Fibroblast of lung (primary cell): ENCODE measurements at regions not wholly inside any gene's neighbourhood (a gene's known extent, or its start where the extent isn't known, plus 50 kb on each side); places are given as distances from the start of the nearest gene placed in this dataset.

Experiments used
- DNase-seq, 2 donors: peaks; one replicate each; pipeline versions ENCODE4 v3.0.0 to v3.0.0-alpha.2; 2010; ENCODE audit warnings: low read depth in 2 of 2
- H2AFZ ChIP-seq: 2 replicates; pipeline ENCODE4 v1.5.1; 2012; ENCODE audit warnings: low read length, control low read depth, inconsistent platforms
- H3K27ac ChIP-seq: 2 replicates; pipeline ENCODE4 v1.5.1; 2011; ENCODE audit warnings: low read length, control low read depth; ENCODE audit not compliant: insufficient read depth
- H3K27me3 ChIP-seq: 2 replicates; pipeline ENCODE4 v1.5.1; 2011; ENCODE audit warnings: mild to moderate bottlenecking, low read length; ENCODE audit not compliant: control insufficient read depth, insufficient read depth
- H3K36me3 ChIP-seq: 2 replicates; pipeline ENCODE4 v1.5.1; 2011; ENCODE audit warnings: low read length; ENCODE audit not compliant: control insufficient read depth, insufficient read depth
- H3K4me1 ChIP-seq: 2 replicates; pipeline ENCODE4 v1.5.1; 2011; ENCODE audit warnings: low read length; ENCODE audit not compliant: control insufficient read depth, insufficient read depth; ENCODE audit errors: extremely low read depth
- H3K4me2 ChIP-seq: 2 replicates; pipeline ENCODE4 v1.5.1; 2011; ENCODE audit warnings: low read length, control low read depth; ENCODE audit not compliant: insufficient read depth; ENCODE audit errors: extremely low read depth
- H3K4me3 ChIP-seq, 4 experiments: fragments of 200-600 bp in 1 of 4; sonication (generic) in 1 of 4; replicated peaks in 1 of 4; 2 replicates each; pipeline ENCODE4 v1.5.1; 2011 to 2016; ENCODE audit warnings: low read length in 4 of 4, low read depth in 3 of 4, mild to moderate bottlenecking in 3 of 4, control low read depth in 2 of 4, inconsistent platforms in 1 of 4, mixed read lengths in 1 of 4; ENCODE audit not compliant: insufficient read depth in 1 of 4; ENCODE audit errors: control extremely low read depth in 1 of 4
- H3K79me2 ChIP-seq: 2 replicates; pipeline ENCODE4 v1.5.1; 2012; ENCODE audit warnings: mild to moderate bottlenecking, low read length, inconsistent platforms; ENCODE audit not compliant: control insufficient read depth, insufficient read depth
- H3K9ac ChIP-seq: 2 replicates; pipeline ENCODE4 v1.5.1; 2011; ENCODE audit warnings: mild to moderate bottlenecking, low read length, control low read depth; ENCODE audit not compliant: insufficient read depth
- H3K9me3 ChIP-seq: 2 replicates; pipeline ENCODE4 v1.5.1; 2012; ENCODE audit warnings: low read depth, low read length; ENCODE audit not compliant: control insufficient read depth, insufficient read depth
- H4K20me1 ChIP-seq: 2 replicates; pipeline ENCODE4 v1.5.1; 2011; ENCODE audit warnings: low read length; ENCODE audit not compliant: control insufficient read depth, insufficient read depth; ENCODE audit errors: extremely low read depth
- EZH2 ChIP-seq: IDR thresholded peaks from 2 replicates; pipeline ENCODE4 v1.5.1; 2012; ENCODE audit warnings: low read length, control low read depth, mild to moderate bottlenecking; ENCODE audit errors: missing control alignments
- TF ChIP-seq, protein P1 (sequence below), 2 donors: IDR thresholded peaks in 1 of 2; conservative IDR thresholded peaks in 1 of 2; 1 replicate in 1 of 2; 2 replicates in 1 of 2; pipeline ENCODE4 v1.5.1; 2011 to 2012; ENCODE audit warnings: low read length in 2 of 2, control low read depth in 1 of 2, inconsistent platforms in 1 of 2, low read depth in 1 of 2, mild to moderate bottlenecking in 1 of 2

DNA sequence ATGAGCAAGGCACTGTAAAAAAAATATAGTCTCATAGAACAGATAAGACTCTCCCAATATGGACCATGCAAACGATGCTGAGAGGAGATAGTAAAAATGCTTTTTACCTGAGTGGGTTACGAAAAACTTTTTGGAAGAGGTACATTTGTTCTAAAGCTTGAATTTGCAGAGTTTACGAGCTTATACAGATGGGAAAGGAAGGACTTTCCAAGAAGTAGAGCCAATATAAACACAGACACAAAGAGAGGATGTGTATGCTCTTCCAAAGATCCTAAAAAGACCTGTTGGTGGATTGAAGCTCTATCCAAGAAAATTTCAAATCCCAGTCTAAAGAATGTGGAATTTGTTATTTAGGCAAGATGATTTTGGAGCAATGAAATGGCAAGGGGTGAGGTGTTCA lies 127.1 kb upstream of the SLCO6A1 start:
- Histone ChIP-seq H3K27me3 (no peaks in the 10 kb centered on the region), H3K4me3 (no peak overlapping the region), H3K27ac (no peak overlapping the region), H3K4me1 (peaks cover 11% of the 10 kb centered on the region), H3K4me2 (no peak overlapping the region), H4K20me1 (no peaks in the 10 kb centered on the region), H3K9me3 (no peaks in the 10 kb centered on the region), H3K79me2 (no peaks in the 10 kb centered on the region), H3K9ac (no peak overlapping the region), H3K36me3 (no peaks in the 10 kb centered on the region), H2AFZ (no peak overlapping the region)
- no peak for DNase-seq
- TF ChIP-seq, protein P1, sequence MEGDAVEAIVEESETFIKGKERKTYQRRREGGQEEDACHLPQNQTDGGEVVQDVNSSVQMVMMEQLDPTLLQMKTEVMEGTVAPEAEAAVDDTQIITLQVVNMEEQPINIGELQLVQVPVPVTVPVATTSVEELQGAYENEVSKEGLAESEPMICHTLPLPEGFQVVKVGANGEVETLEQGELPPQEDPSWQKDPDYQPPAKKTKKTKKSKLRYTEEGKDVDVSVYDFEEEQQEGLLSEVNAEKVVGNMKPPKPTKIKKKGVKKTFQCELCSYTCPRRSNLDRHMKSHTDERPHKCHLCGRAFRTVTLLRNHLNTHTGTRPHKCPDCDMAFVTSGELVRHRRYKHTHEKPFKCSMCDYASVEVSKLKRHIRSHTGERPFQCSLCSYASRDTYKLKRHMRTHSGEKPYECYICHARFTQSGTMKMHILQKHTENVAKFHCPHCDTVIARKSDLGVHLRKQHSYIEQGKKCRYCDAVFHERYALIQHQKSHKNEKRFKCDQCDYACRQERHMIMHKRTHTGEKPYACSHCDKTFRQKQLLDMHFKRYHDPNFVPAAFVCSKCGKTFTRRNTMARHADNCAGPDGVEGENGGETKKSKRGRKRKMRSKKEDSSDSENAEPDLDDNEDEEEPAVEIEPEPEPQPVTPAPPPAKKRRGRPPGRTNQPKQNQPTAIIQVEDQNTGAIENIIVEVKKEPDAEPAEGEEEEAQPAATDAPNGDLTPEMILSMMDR (conservative IDR thresholded peaks at IDR 0.05 in 1 of 2, IDR thresholded peaks at IDR 0.05 in 1 of 2; ENCODE audit: low read depth in 1 of 2, low read length in 2 of 2), result no peak
- no peak for TF ChIP-seq EZH2

DNA sequence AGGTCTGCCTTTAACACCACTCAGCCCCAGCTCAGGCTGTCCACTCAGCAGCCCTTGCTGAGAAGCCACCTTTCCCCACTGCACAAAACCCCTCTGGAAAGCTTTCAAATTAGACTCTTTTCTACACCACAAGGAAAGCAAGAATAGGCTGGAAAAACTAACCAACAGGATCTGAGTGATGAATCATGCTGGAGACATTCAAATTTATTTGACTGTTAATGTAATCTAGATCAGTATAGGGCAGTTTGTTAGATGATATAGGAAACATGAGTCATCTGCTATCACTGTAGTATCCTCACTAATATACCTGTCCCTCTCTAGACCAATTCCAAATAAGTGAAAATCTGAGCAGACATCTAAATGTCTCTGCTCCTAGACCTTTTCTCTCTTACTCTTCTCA lies 127.8 kb upstream of the PAM start:
- no peaks in the 10 kb centered on the region for H3K79me2 ChIP-seq
- no peak overlapping the region for H3K9ac ChIP-seq
- H3K4me2 ChIP-seq, result peak overlapping the region; percentile 36
- no peaks in the 10 kb centered on the region for H3K9me3 ChIP-seq
- no peak overlapping the region for H3K27ac ChIP-seq
- no peaks in the 10 kb centered on the region for H3K36me3 ChIP-seq
- TF ChIP-seq, protein P1 (conservative IDR thresholded peaks at IDR 0.05 in 1 of 2, IDR thresholded peaks at IDR 0.05 in 1 of 2; ENCODE audit: low read depth in 1 of 2, low read length in 2 of 2), result no peak
- TF ChIP-seq EZH2, result no peak
- no peaks in the 10 kb centered on the region for H3K27me3 ChIP-seq
- no peaks in the 10 kb centered on the region for H4K20me1 ChIP-seq
- peaks cover 11% of the 10 kb centered on the region for H3K4me1 ChIP-seq
- H3K4me3 ChIP-seq, result no peak overlapping the region
- DNase-seq, result peak in 1 of 2 donors; percentile 76
- no peak overlapping the region for H2AFZ ChIP-seq

DNA sequence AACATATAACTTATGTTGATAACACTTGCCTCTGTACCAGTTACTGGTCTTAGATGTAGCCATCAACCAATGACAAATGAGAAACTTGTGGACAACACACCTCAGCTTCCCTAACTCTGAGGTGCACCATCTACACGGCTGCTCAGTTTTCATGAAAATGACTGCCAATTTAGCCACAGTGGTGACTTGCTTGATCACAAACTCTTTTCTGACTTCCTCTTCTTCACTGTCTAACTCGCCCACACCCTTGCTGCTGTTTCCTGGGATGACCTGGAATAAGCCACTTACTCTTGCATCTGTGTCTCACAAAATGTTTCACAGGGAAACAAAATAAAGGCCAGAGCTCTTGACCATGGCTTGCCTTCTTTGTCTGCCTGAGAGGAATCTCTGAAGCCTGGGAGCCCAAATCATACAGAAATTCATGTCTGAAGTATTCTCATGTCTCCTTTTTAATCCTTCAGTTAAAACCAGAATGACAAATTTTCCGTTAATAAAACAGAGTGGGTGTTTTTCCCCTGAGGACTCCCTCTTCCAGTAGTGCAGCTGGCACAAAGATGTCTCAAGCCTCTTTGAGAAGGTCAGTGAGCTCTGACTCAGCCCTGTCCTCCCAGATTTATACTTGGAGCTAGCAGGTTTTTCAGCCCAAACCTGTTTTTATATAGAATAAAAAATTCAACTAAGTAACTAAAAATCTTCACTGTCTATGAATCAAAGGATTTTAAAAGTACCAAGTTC lies 126.5 kb upstream of the PAM start:
- no peaks in the 10 kb centered on the region for H3K27me3 ChIP-seq
- H3K4me3 ChIP-seq, result no peak overlapping the region
- H2AFZ ChIP-seq, result no peak overlapping the region
- TF ChIP-seq EZH2, result no peak
- TF ChIP-seq, protein P1 (conservative IDR thresholded peaks at IDR 0.05 in 1 of 2, IDR thresholded peaks at IDR 0.05 in 1 of 2; ENCODE audit: low read depth in 1 of 2, low read length in 2 of 2), result no peak
- DNase-seq, result peak; percentile 21 to 60
- H3K79me2 ChIP-seq, result no peaks in the 10 kb centered on the region
- H3K9ac ChIP-seq, result no peak overlapping the region
- no peak overlapping the region for H3K27ac ChIP-seq
- H3K4me1 ChIP-seq, result peaks cover 11% of the 10 kb centered on the region
- H3K4me2 ChIP-seq, result no peak overlapping the region
- no peaks in the 10 kb centered on the region for H3K9me3 ChIP-seq
- H4K20me1 ChIP-seq, result no peaks in the 10 kb centered on the region
- H3K36me3 ChIP-seq, result no peaks in the 10 kb centered on the region
